Smooth muscle cell (in vitro differentiated cells): ENCODE measurements at regions not wholly inside any gene's neighbourhood (a gene's known extent, or its start where the extent isn't known, plus 50 kb on each side); places are given as distances from the start of the nearest gene placed in this dataset.

ENCODE experiments used
- DNase-seq: peaks from one replicate; lab custom pipeline; 2025; ENCODE audit not compliant: unreplicated experiment; lab: John Stamatoyannopoulos, UW
- H2AFZ ChIP-seq: fragments of 200-600 bp; sonication (generic); 2 replicates; pipeline ENCODE4 v1.6.0; 2016; ENCODE audit warnings: antibody characterized with exemption, low read depth, mild to moderate bottlenecking
- H3F3A ChIP-seq: fragments of 200-600 bp; sonication (generic); 2 replicates; pipeline ENCODE4 v1.6.0; 2017; ENCODE audit warnings: antibody characterized with exemption, low read depth
- H3K27ac ChIP-seq: fragments of 200-600 bp; sonication (generic); 2 replicates; pipeline ENCODE4 v1.5.1; 2016; ENCODE audit warnings: low read depth, mild to moderate bottlenecking
- H3K27me3 ChIP-seq: fragments of 200-600 bp; sonication (generic); 2 replicates; pipeline ENCODE4 v1.6.1; 2016; ENCODE audit warnings: low read depth, mild to moderate bottlenecking
- H3K36me3 ChIP-seq: fragments of 200-600 bp; sonication (generic); 2 replicates; pipeline ENCODE4 v1.5.1; 2016; ENCODE audit warnings: low read depth
- H3K4me1 ChIP-seq: fragments of 200-600 bp; sonication (generic); 2 replicates; pipeline ENCODE4 v1.5.1; 2016; ENCODE audit warnings: low read depth
- H3K4me2 ChIP-seq: fragments of 200-600 bp; sonication (generic); 2 replicates; pipeline ENCODE4 v1.6.0; 2016; ENCODE audit warnings: mild to moderate bottlenecking
- H3K4me3 ChIP-seq: fragments of 200-600 bp; sonication (generic); 2 replicates; pipeline ENCODE4 v1.5.1; 2016; ENCODE audit warnings: mild to moderate bottlenecking
- H3K79me2 ChIP-seq: fragments of 200-600 bp; sonication (generic); 2 replicates; pipeline ENCODE4 v1.6.0; 2016; ENCODE audit warnings: low read depth, mild to moderate bottlenecking
- H3K9ac ChIP-seq: fragments of 200-600 bp; sonication (generic); 2 replicates; pipeline ENCODE4 v1.6.0; 2016; ENCODE audit warnings: low read depth
- H3K9me3 ChIP-seq: fragments of 200-600 bp; sonication (generic); replicated peaks from 2 replicates; pipeline ENCODE4 v1.5.1; 2016; ENCODE audit warnings: low read depth
- H4K20me1 ChIP-seq: fragments of 200-600 bp; sonication (generic); 2 replicates; pipeline ENCODE4 v1.6.0; 2016; ENCODE audit warnings: low read depth
- CTCF ChIP-seq: fragments of 200-600 bp; sonication (generic); IDR thresholded peaks from 2 replicates; pipeline ENCODE4 v1.5.1; 2017; ENCODE audit warnings: borderline replicate concordance, mild to moderate bottlenecking, antibody characterized with exemption; ENCODE audit not compliant: insufficient read depth, poor library complexity, severe bottlenecking
- WGBS: methylation state at CpG from one replicate; pipeline ENCODE4 v1.1.7; 2016; ENCODE audit warnings: low lambda C conversion rate; 5-methylcytosine and 5-hydroxymethylcytosine counted together

GRCh38 chr6:167643223-167643622, 183.5 kb upstream of the AFDN start:
- Histone ChIP-seq H2AFZ (no peak overlapping the region), H3K9me3 (no peaks in the 10 kb centered on the region), H3K79me2 (no peaks in the 10 kb centered on the region), H3K36me3 (no peaks in the 10 kb centered on the region), H4K20me1 (no peaks in the 10 kb centered on the region), H3K4me2 (no peak overlapping the region), H3K4me1 (peaks cover 4% of the 10 kb centered on the region), H3K27me3 (no peaks in the 10 kb centered on the region), H3K4me3 (no peak overlapping the region), H3K9ac (no peak overlapping the region), H3F3A (no peaks in the 10 kb centered on the region), H3K27ac (no peak overlapping the region)
- WGBS = 70% methylated on average over 9 of the region's 9 CpGs
- no peak for TF ChIP-seq CTCF
- DNase-seq = no peak

GRCh38 chr6:167643716-167644115, 183.0 kb upstream of the AFDN start:
- no peaks in the 10 kb centered on the region for H3K79me2 ChIP-seq
- no peak overlapping the region for H3K4me3 ChIP-seq
- H3K4me1 ChIP-seq = peaks cover 4% of the 10 kb centered on the region
- no peak for TF ChIP-seq CTCF
- no peaks in the 10 kb centered on the region for H3K9me3 ChIP-seq
- H3F3A ChIP-seq = no peaks in the 10 kb centered on the region
- no peak overlapping the region for H3K27ac ChIP-seq
- DNase-seq = no peak
- no peaks in the 10 kb centered on the region for H3K27me3 ChIP-seq
- H3K36me3 ChIP-seq = no peaks in the 10 kb centered on the region
- no peak overlapping the region for H3K4me2 ChIP-seq
- WGBS = 93% methylated on average over 11 of the region's 11 CpGs
- H2AFZ ChIP-seq = no peak overlapping the region
- no peak overlapping the region for H3K9ac ChIP-seq
- no peaks in the 10 kb centered on the region for H4K20me1 ChIP-seq

- no peaks in the 10 kb centered on the region for H3F3A ChIP-seq
- no peaks in the 10 kb centered on the region for H3K79me2 ChIP-seq
- no peak overlapping the region for H3K27ac ChIP-seq
- no peaks in the 10 kb centered on the region for H3K27me3 ChIP-seq
- no peak for TF ChIP-seq CTCF
- WGBS = 86% methylated on average over 20 of the region's 21 CpGs
- DNase-seq = no peak
- no peaks in the 10 kb centered on the region for H3K36me3 ChIP-seq
- no peak overlapping the region for H2AFZ ChIP-seq
- no peak overlapping the region for H3K4me3 ChIP-seq
- H3K9me3 ChIP-seq = no peaks in the 10 kb centered on the region
- no peak overlapping the region for H3K4me2 ChIP-seq
- H3K9ac ChIP-seq = no peak overlapping the region
- no peaks in the 10 kb centered on the region for H4K20me1 ChIP-seq
- H3K4me1 ChIP-seq = peaks cover 4% of the 10 kb centered on the region
Measured at GRCh38 chr6:167644412-167645132, 182.1 kb upstream of the AFDN start.

GRCh38 chr6:167645368-167645767, 181.3 kb upstream of the AFDN start:
- Histone ChIP-seq H3K36me3 (no peaks in the 10 kb centered on the region), H3F3A (no peaks in the 10 kb centered on the region), H3K27ac (no peak overlapping the region), H4K20me1 (no peaks in the 10 kb centered on the region), H3K79me2 (no peaks in the 10 kb centered on the region), H3K4me1 (peaks cover 4% of the 10 kb centered on the region), H3K9ac (no peak overlapping the region), H3K9me3 (no peaks in the 10 kb centered on the region), H3K4me3 (no peak overlapping the region), H3K4me2 (no peak overlapping the region), H3K27me3 (no peaks in the 10 kb centered on the region), H2AFZ (no peak overlapping the region)
- WGBS = 94% methylated on average over 8 of the region's 8 CpGs
- DNase-seq = no peak
- no peak for TF ChIP-seq CTCF
